H9 (cell line): ENCODE measurements at regions not wholly inside any gene's neighbourhood (a gene's known extent, or its start where the extent isn't known, plus 50 kb on each side); places are given as distances from the start of the nearest gene placed in this dataset.

Experiments used
- DNase-seq: peaks from one replicate; pipeline ENCODE4 v3.0.0-alpha.2; 2017
- H2AFZ ChIP-seq: one replicate; pipeline ENCODE4 v1.6.1; 2013; ENCODE audit warnings: mild to moderate bottlenecking, low read length, control low read depth, moderate library complexity
- H2AK5ac ChIP-seq: 2 replicates; pipeline ENCODE4 v1.6.1; 2013; ENCODE audit warnings: low read length, control low read depth, mixed read lengths; ENCODE audit not compliant: insufficient read length
- H2BK120ac ChIP-seq: one replicate; pipeline ENCODE4 v1.6.1; 2013; ENCODE audit warnings: low read depth, mild to moderate bottlenecking, low read length, control low read depth, inconsistent platforms; ENCODE audit not compliant: poor library complexity, severe bottlenecking
- H2BK12ac ChIP-seq: 2 replicates; pipeline ENCODE4 v1.6.1; 2013; ENCODE audit warnings: low read length, control low read depth, mixed read lengths, low read depth; ENCODE audit not compliant: insufficient read length
- H2BK15ac ChIP-seq: 2 replicates; pipeline ENCODE4 v1.6.1; 2013; ENCODE audit warnings: low read depth, low read length, control low read depth
- H2BK20ac ChIP-seq: one replicate; pipeline ENCODE4 v1.6.1; 2013; ENCODE audit warnings: low read depth, mild to moderate bottlenecking, low read length, control low read depth, inconsistent platforms; ENCODE audit not compliant: poor library complexity, severe bottlenecking
- H2BK5ac ChIP-seq: 2 replicates; pipeline ENCODE4 v1.6.1; 2013; ENCODE audit warnings: low read length, control low read depth, mixed read lengths; ENCODE audit not compliant: insufficient read length
- H3K14ac ChIP-seq: 2 replicates; pipeline ENCODE4 v1.6.1; 2013; ENCODE audit warnings: low read length, control low read depth; ENCODE audit not compliant: insufficient read depth
- H3K18ac ChIP-seq: 2 replicates; pipeline ENCODE4 v1.6.1; 2013; ENCODE audit warnings: low read depth, mild to moderate bottlenecking, mixed read lengths, low read length, control low read depth; ENCODE audit not compliant: insufficient read length
- H3K23ac ChIP-seq: 2 replicates; pipeline ENCODE4 v1.6.1; 2013; ENCODE audit warnings: low read length, control low read depth, mixed read lengths, low read depth; ENCODE audit not compliant: insufficient read length
- H3K23me2 ChIP-seq: 2 replicates; pipeline ENCODE4 v1.6.1; 2013; ENCODE audit warnings: low read depth, mild to moderate bottlenecking, mixed read lengths, low read length, control low read depth; ENCODE audit not compliant: insufficient read length, poor library complexity, severe bottlenecking
- H3K27ac ChIP-seq: 2 replicates; pipeline ENCODE4 v1.5.1; 2013; ENCODE audit warnings: low read length, control low read depth, mixed read lengths, low read depth; ENCODE audit not compliant: insufficient read length
- H3K27me3 ChIP-seq: 2 replicates; pipeline ENCODE4 v1.6.1; 2013; ENCODE audit warnings: low read length, control low read depth, inconsistent platforms; ENCODE audit not compliant: insufficient read depth
- H3K4ac ChIP-seq: 2 replicates; pipeline ENCODE4 v1.6.1; 2013; ENCODE audit warnings: low read depth, mild to moderate bottlenecking, control low read depth, inconsistent platforms, low read length, moderate library complexity
- H3K4me1 ChIP-seq: 2 replicates; pipeline ENCODE4 v1.6.1; 2013; ENCODE audit warnings: low read length, control low read depth, inconsistent platforms; ENCODE audit not compliant: insufficient read depth
- H3K4me2 ChIP-seq: 2 replicates; pipeline ENCODE4 v1.6.1; 2013; ENCODE audit warnings: low read length, control low read depth, mixed read lengths; ENCODE audit not compliant: insufficient read length, insufficient read depth
- H3K56ac ChIP-seq: 2 replicates; pipeline ENCODE4 v1.6.1; 2013; ENCODE audit warnings: low read depth, mild to moderate bottlenecking, mixed read lengths, low read length, control low read depth; ENCODE audit not compliant: insufficient read length
- H3K79me1 ChIP-seq: 2 replicates; pipeline ENCODE4 v1.6.1; 2013; ENCODE audit warnings: low read depth, mild to moderate bottlenecking, moderate library complexity, low read length, control low read depth, inconsistent platforms; ENCODE audit not compliant: insufficient read depth, poor library complexity, severe bottlenecking
- H3K79me2 ChIP-seq: 2 replicates; pipeline ENCODE4 v1.6.1; 2013; ENCODE audit warnings: low read length, control low read depth, inconsistent platforms; ENCODE audit not compliant: insufficient read depth
- H3K9ac ChIP-seq: 2 replicates; pipeline ENCODE4 v1.6.1; 2013; ENCODE audit warnings: low read length, control low read depth, mixed read lengths; ENCODE audit not compliant: insufficient read length; ENCODE audit errors: extremely low read depth
- H3K9me3 ChIP-seq: one replicate; pipeline ENCODE4 v1.6.1; 2013; ENCODE audit warnings: low read depth, low read length, inconsistent platforms; ENCODE audit not compliant: control insufficient read depth
- H3T11ph ChIP-seq: one replicate; pipeline ENCODE4 v1.6.1; 2013; ENCODE audit warnings: mild to moderate bottlenecking, low read length, control low read depth, inconsistent platforms
- H4K20me1 ChIP-seq: one replicate; pipeline ENCODE4 v1.6.1; 2013; ENCODE audit not compliant: control insufficient read depth, insufficient read length, insufficient read depth
- H4K5ac ChIP-seq: 2 replicates; pipeline ENCODE4 v1.6.1; 2013; ENCODE audit warnings: low read depth, mild to moderate bottlenecking, mixed read lengths, low read length, control low read depth; ENCODE audit not compliant: insufficient read length
- H4K8ac ChIP-seq: replicated peaks from 2 replicates; pipeline ENCODE4 v1.6.1; 2013; ENCODE audit warnings: low read length, control low read depth, mixed read lengths, low read depth; ENCODE audit not compliant: insufficient read length
- H4K91ac ChIP-seq: 2 replicates; pipeline ENCODE4 v1.6.1; 2013; ENCODE audit warnings: low read depth, mild to moderate bottlenecking, moderate library complexity, mixed read lengths, low read length, control low read depth; ENCODE audit not compliant: insufficient read length
- H3K27ac Mint-ChIP-seq, 3 experiments: 2 replicates in 2 of 3; 3 replicates in 1 of 3; pipeline ENCODE4 v1.8.0; 2020 to 2021; ENCODE audit warnings: mixed read lengths in 3 of 3, mild to moderate bottlenecking in 1 of 3, moderate library complexity in 1 of 3
- H3K27me3 Mint-ChIP-seq: 2 replicates; pipeline ENCODE4 v1.8.0; 2021; ENCODE audit warnings: low read depth, mild to moderate bottlenecking, moderate library complexity, mixed read lengths
- H3K36me3 Mint-ChIP-seq, 3 experiments: 2 replicates in 2 of 3; 3 replicates in 1 of 3; pipeline ENCODE4 v1.8.0; 2020 to 2021; ENCODE audit warnings: low read depth in 3 of 3, mixed read lengths in 3 of 3; ENCODE audit not compliant: insufficient read depth in 1 of 3
- H3K4me1 Mint-ChIP-seq, 2 experiments: 2 replicates each; pipeline ENCODE4 v1.8.0; 2020; ENCODE audit warnings: mixed read lengths in 2 of 2
- H3K4me3 Mint-ChIP-seq, 2 experiments: 2 replicates in 1 of 2; 3 replicates in 1 of 2; pipeline ENCODE4 v1.8.0; 2020 to 2021; ENCODE audit warnings: mild to moderate bottlenecking in 2 of 2, mixed read lengths in 2 of 2, moderate library complexity in 1 of 2
- H3K9me3 Mint-ChIP-seq, 2 experiments: 2 replicates in 1 of 2; 3 replicates in 1 of 2; pipeline ENCODE4 v1.8.0; 2020; ENCODE audit warnings: mild to moderate bottlenecking in 2 of 2, mixed read lengths in 2 of 2, moderate library complexity in 1 of 2
- CTCF ChIP-seq: fragments of 200-600 bp; sonication (generic); conservative IDR thresholded peaks from 3 replicates; pipeline ENCODE4 v1.8.0; 2021; ENCODE audit warnings: antibody characterized with exemption, mild to moderate bottlenecking
- WGBS: extraction: QIAGEN DNeasy Blood & Tissue Kit; methylation state at CpG from one replicate; pipeline ENCODE4 v1.1.7; 2013; ENCODE audit warnings: missing lambda C conversion rate, low lambda C conversion rate, mixed read lengths; ENCODE audit not compliant: insufficient read length; ENCODE audit errors: extremely low coverage; 5-methylcytosine and 5-hydroxymethylcytosine counted together

DNA sequence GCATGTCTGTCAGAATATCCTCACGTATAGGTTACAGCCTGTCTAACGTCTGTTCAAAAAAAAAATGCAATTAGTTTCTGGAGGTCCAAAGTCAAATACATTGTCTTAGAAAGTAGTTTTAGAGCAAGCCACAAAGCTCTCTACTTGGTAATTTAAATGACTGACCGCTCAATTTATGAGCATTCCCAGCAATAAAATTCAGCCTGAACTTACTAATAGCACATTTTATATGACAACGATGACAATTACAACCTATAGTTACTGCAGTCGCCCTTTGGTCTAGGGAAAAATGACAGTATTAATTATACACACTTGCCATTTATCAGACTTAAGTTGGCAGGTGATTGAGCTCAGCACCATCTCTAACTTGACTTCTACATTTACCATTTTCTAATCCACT is 425.8 kb upstream of the STEAP1 start:
- Mint-ChIP-seq H3K36me3 (no peaks in the 10 kb centered on the region), H3K27me3 (no peaks in the 10 kb centered on the region), H3K27ac (no peak overlapping the region), H3K4me1 (no peaks in the 10 kb centered on the region), H3K4me3 (no peak overlapping the region), H3K9me3 (no peaks in the 10 kb centered on the region)
- Histone ChIP-seq H4K91ac (no peak overlapping the region), H3K27me3 (no peaks in the 10 kb centered on the region), H2AK5ac (no peak overlapping the region), H3K4me1 (no peaks in the 10 kb centered on the region), H3K79me1 (no peaks in the 10 kb centered on the region), H4K20me1 (no peaks in the 10 kb centered on the region), H3K56ac (no peak overlapping the region), H2BK5ac (no peak overlapping the region), H3K27ac (no peak overlapping the region), H3T11ph (no peak overlapping the region), H3K23me2 (no peaks in the 10 kb centered on the region), H4K5ac (no peak overlapping the region), H3K79me2 (no peaks in the 10 kb centered on the region), H3K9me3 (no peaks in the 10 kb centered on the region), H3K23ac (no peak overlapping the region), H3K14ac (no peak overlapping the region), H2BK20ac (no peak overlapping the region), H3K4me2 (no peak overlapping the region), H3K9ac (no peak overlapping the region), H2BK120ac (no peak overlapping the region), H3K4ac (no peak overlapping the region), H2BK12ac (no peak overlapping the region), H2BK15ac (no peak overlapping the region), H4K8ac (no peak overlapping the region), H2AFZ (no peak overlapping the region), H3K18ac (no peak overlapping the region)
- DNase-seq, result no peak
- no peak for TF ChIP-seq CTCF
- no CpG with 5 or more reads among the region's 5 CpGs for WGBS
